VCaP (cell line): ENCODE measurements at regions not wholly inside any gene's neighbourhood (a gene's known extent, or its start where the extent isn't known, plus 50 kb on each side); places are given as distances from the start of the nearest gene placed in this dataset.

Experiments
- H3K27ac ChIP-seq: fragments of 450-650 bp; 2 replicates; pipeline ENCODE4 v1.5.1; 2017
- TF ChIP-seq, protein P1 (sequence below): fragments of 450-650 bp; conservative IDR thresholded peaks from 2 replicates; pipeline ENCODE4 v1.5.1; 2017; ENCODE audit warnings: mild to moderate bottlenecking, moderate library complexity

DNA sequence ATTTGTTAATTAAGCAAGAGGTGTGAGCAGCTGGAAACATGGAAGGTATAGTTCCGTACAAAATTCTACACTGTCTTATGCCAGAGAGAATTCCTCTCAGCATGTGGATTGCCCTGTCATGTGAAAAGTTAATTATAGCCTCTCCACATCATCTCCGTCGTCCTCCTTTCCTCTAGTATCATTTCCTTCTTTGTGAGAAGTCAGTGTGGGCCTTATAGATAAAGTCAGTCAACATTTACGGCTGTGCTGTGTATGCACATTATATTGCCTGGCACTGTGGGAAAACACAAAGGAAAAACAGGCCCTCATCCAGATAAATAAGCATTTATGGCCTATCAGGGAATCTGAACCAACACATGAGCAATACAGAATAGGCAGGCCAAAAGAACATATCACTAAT is 236.6 kb downstream of the SEC23A start:
- TF ChIP-seq, protein P1, sequence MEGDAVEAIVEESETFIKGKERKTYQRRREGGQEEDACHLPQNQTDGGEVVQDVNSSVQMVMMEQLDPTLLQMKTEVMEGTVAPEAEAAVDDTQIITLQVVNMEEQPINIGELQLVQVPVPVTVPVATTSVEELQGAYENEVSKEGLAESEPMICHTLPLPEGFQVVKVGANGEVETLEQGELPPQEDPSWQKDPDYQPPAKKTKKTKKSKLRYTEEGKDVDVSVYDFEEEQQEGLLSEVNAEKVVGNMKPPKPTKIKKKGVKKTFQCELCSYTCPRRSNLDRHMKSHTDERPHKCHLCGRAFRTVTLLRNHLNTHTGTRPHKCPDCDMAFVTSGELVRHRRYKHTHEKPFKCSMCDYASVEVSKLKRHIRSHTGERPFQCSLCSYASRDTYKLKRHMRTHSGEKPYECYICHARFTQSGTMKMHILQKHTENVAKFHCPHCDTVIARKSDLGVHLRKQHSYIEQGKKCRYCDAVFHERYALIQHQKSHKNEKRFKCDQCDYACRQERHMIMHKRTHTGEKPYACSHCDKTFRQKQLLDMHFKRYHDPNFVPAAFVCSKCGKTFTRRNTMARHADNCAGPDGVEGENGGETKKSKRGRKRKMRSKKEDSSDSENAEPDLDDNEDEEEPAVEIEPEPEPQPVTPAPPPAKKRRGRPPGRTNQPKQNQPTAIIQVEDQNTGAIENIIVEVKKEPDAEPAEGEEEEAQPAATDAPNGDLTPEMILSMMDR: no peak
- peak overlapping the region; percentile 94 for H3K27ac ChIP-seq

DNA sequence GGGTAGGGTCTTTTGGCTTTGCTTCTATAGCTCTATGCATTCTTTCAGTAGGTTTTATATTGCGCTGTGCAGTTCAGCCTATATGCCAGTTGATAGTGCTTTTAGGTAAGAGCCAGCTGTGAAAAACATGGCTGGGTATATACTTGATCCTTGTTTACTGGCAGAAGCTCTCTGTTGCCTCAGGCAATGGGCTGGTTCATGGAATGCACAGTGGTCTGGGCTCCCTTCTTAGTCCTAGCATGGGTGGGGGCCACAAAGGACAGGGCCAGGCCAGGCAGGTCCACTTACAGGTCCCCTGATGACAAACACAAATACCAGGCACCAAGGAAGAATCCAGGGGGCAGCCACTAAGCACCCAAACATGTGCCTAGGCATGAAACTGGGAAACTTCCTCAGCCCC is 240.7 kb downstream of the SEC23A start:
- H3K27ac ChIP-seq: no peak overlapping the region
- TF ChIP-seq, protein P1: no peak

DNA sequence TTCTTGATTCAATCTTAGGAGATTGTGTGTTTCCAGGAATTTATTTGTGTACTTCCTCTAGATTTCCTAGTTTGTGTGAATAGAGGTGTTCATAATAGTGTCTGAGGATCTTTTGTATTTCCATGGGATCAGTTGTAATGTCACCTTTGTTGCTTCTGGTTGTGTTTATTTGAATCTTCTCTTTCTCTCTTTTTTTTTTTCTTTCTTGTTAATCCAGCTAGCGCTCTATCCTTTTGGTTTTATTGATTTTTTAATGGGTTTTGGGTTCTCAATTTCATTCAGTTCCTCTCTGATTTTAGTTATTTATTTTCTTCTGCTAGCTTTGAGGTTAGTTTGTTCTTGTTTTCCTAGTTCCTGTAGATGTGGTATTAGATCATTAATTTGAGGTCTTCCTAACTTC is 242.5 kb downstream of the SEC23A start:
- TF ChIP-seq, protein P1: no peak
- no peak overlapping the region for H3K27ac ChIP-seq

DNA sequence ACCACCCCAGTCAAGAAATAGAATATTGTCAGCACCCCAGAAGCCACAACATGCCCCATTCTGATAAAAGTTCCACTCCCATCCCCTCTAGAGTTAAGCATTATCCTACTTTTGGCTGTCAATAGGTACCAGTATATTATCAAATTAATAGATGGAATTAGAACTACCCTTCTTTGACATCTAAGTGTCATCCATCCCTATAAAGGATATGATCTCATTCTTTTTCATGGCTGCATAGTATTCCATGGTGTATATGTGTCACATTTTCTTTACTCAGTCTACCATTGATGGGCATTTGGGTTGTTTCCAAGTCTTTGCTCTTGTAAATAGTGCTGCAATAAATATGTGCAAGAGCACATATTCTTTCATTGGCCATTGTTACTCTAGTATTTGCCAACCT is 246.2 kb downstream of the SEC23A start:
- no peak overlapping the region for H3K27ac ChIP-seq
- TF ChIP-seq, protein P1: no peak

DNA sequence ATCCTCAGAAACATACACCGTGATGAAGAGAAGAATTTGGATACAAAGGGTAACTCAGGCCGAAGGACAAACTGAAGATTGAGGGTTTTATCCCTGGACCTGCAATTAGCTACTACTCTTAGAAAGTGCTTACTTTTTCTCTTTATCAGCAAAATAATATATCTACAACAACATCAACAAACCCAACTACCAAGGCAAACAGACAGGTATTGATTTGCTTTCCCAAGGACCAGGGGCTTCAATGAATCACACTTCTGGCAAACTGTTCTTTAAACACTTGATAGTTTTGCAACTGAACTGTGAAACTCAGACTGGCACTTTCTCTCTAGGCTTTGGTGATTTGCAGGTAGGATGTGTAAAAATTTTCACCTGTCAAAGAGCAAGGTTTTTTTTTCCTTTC is 247.5 kb downstream of the SEC23A start:
- TF ChIP-seq, protein P1: no peak
- H3K27ac ChIP-seq: no peak overlapping the region

DNA sequence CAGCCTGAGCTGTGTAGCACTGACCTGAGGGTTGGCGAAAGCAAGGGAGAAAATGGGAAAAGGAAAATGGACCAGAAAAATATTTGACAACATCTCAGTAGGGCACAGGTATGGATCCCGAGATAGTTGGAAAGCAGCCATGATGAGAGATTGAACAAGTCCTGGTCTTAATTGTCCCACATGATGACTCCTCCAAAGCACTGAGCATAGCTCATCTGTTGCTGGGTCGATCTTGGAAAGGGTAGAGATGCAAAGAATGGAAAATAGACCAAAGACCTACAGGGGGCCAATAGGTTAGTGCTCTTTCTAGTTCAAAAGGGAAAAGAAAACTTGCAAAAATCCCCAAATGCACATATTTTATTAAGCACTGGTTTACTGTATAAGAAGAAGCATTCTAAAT is 251.9 kb downstream of the SEC23A start:
- TF ChIP-seq, protein P1: no peak
- H3K27ac ChIP-seq: no peak overlapping the region

DNA sequence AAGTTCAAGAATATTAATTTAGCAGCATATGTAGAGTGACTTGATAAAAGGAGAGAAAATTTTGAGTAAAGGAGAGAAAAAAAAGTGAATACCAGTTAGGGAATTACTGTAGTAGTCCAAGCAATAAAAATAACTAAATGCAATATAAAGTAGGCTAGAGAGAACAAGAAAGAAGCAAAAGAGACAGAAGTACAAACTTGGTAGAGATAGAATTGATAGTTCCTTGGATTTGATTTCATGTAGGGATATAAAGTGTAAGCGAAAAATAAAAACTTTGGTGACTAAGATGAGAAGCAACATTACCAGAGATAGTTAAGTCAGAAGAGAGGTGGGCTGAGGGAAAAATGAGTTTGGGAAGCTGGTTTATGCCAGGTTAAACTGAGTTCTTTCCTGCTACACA is 252.4 kb downstream of the SEC23A start:
- no peak overlapping the region for H3K27ac ChIP-seq
- TF ChIP-seq, protein P1: no peak
